ENCODE measurements at regions not wholly inside any gene's neighbourhood (a gene's known extent, or its start where the extent isn't known, plus 50 kb on each side); places are given as distances from the start of the nearest gene placed in this dataset.

DNA sequence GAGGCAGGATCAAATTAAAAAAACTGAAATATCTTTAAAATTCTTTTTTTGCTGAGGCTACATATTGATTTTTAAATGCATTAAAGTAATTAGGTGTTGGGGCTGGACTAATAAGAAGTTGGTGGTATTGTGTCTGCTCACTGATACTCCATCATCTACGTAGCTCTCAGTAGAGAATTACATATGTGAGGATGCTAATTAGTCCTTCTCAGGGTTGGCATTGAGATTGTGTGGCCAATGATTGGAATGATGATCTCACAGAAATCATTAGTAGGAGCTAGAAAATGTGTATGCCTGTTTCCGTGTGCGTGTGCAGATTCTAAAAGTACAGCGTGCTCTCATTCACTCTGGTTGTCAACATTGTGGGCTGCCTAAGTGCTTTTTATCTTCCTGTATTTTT lies 283.8 kb downstream of the SH3GL2 start:
- TF ChIP-seq FOS (IDR thresholded peaks at IDR 0.05; ENCODE audit: borderline replicate concordance, insufficient read depth, low read length) (no peak), POLR2AphosphoS5 (IDR thresholded peaks at IDR 0.05; ENCODE audit: insufficient read depth, low read depth, low read length) (no peak), EZH2 (IDR thresholded peaks at IDR 0.05; ENCODE audit: borderline replicate concordance, low read depth, low read length, severe bottlenecking) (no peak), POLR2A (IDR thresholded peaks at IDR 0.05; ENCODE audit: low read depth, low read length) (no peak), GATA2 (IDR thresholded peaks at IDR 0.05; ENCODE audit: insufficient read depth, insufficient read length, low read depth, low read length) (no peak), MAX (IDR thresholded peaks at IDR 0.05; ENCODE audit: insufficient read depth, insufficient read length) (no peak), MYC (IDR thresholded peaks at IDR 0.05; ENCODE audit: low read depth, low read length) (no peak)
- TF ChIP-seq, protein P1, sequence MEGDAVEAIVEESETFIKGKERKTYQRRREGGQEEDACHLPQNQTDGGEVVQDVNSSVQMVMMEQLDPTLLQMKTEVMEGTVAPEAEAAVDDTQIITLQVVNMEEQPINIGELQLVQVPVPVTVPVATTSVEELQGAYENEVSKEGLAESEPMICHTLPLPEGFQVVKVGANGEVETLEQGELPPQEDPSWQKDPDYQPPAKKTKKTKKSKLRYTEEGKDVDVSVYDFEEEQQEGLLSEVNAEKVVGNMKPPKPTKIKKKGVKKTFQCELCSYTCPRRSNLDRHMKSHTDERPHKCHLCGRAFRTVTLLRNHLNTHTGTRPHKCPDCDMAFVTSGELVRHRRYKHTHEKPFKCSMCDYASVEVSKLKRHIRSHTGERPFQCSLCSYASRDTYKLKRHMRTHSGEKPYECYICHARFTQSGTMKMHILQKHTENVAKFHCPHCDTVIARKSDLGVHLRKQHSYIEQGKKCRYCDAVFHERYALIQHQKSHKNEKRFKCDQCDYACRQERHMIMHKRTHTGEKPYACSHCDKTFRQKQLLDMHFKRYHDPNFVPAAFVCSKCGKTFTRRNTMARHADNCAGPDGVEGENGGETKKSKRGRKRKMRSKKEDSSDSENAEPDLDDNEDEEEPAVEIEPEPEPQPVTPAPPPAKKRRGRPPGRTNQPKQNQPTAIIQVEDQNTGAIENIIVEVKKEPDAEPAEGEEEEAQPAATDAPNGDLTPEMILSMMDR (IDR thresholded peaks at IDR 0.05; ENCODE audit: extremely low read depth in 1 of 2, insufficient read depth in 1 of 2, low read depth in 1 of 2, low read length in 2 of 2), result no peak
